CD1c-positive myeloid dendritic cell (primary cell): ENCODE measurements at regions not wholly inside any gene's neighbourhood (a gene's known extent, or its start where the extent isn't known, plus 50 kb on each side); places are given as distances from the start of the nearest gene placed in this dataset.

Source experiments
- DNase-seq: peaks from one replicate; pipeline ENCODE4 v3.0.0-alpha.2; 2016; ENCODE audit errors: extremely low spot score

- DNase-seq = no peak
These were observed 406.9 kb upstream of the CDH4 start for GRCh38 chr20:60845146-60845545.

- DNase-seq = no peak
These were observed 400.0 kb upstream of the CDH4 start for GRCh38 chr20:60851826-60852704.

- DNase-seq = no peak
These were observed 394.4 kb upstream of the CDH4 start for GRCh38 chr20:60857708-60858107.

- no peak for DNase-seq
These were observed 389.5 kb upstream of the CDH4 start for GRCh38 chr20:60862601-60863000.

GRCh38 chr20:60863548-60863947 lies 388.5 kb upstream of the CDH4 start:
- no peak for DNase-seq

- no peak for DNase-seq
These were observed 384.5 kb upstream of the CDH4 start for GRCh38 chr20:60867589-60867988.

- DNase-seq = no peak
These were observed 383.7 kb upstream of the CDH4 start for GRCh38 chr20:60868316-60868891.

GRCh38 chr20:60869087-60869486 lies 383.0 kb upstream of the CDH4 start:
- DNase-seq = no peak

- no peak for DNase-seq
These were observed 382.4 kb upstream of the CDH4 start for GRCh38 chr20:60869625-60870024.

- DNase-seq = no peak
These were observed 382.0 kb upstream of the CDH4 start for GRCh38 chr20:60870040-60870439.

- no peak for DNase-seq
These were observed 379.8 kb upstream of the CDH4 start for GRCh38 chr20:60872224-60872623.

GRCh38 chr20:60877071-60877857 lies 374.8 kb upstream of the CDH4 start:
- DNase-seq = no peak

GRCh38 chr20:60882836-60883235 lies 369.2 kb upstream of the CDH4 start:
- DNase-seq = no peak

- no peak for DNase-seq
These were observed 368.6 kb upstream of the CDH4 start for GRCh38 chr20:60883496-60883895.

GRCh38 chr20:60884277-60884676 lies 367.8 kb upstream of the CDH4 start:
- DNase-seq = no peak

GRCh38 chr20:60888771-60889170 lies 363.3 kb upstream of the CDH4 start:
- DNase-seq = no peak

- DNase-seq = no peak
These were observed 359.8 kb upstream of the CDH4 start for GRCh38 chr20:60892095-60892813.

GRCh38 chr20:60894091-60894490 lies 358.0 kb upstream of the CDH4 start:
- no peak for DNase-seq

GRCh38 chr20:60895363-60896079 lies 356.5 kb upstream of the CDH4 start:
- no peak for DNase-seq

GRCh38 chr20:60897976-60898375 lies 354.1 kb upstream of the CDH4 start:
- DNase-seq = no peak

- DNase-seq = no peak
These were observed 352.7 kb upstream of the CDH4 start for GRCh38 chr20:60899320-60899719.
